GM19372 (cell line): ENCODE measurements at regions not wholly inside any gene's neighbourhood (a gene's known extent, or its start where the extent isn't known, plus 50 kb on each side); places are given as distances from the start of the nearest gene placed in this dataset.

Experiments used
- ATAC-seq: cut with Tn5 transposase; IDR thresholded peaks from one replicate; pipeline ENCODE4 v1.9.1; 2021; ENCODE audit warnings: mild to moderate bottlenecking, low read depth, moderate library complexity; ENCODE audit not compliant: unreplicated experiment

- no peak for ATAC-seq
These were observed 124.0 kb upstream of the PJA2 start for GRCh38 chr5:109533751-109534272.

DNA sequence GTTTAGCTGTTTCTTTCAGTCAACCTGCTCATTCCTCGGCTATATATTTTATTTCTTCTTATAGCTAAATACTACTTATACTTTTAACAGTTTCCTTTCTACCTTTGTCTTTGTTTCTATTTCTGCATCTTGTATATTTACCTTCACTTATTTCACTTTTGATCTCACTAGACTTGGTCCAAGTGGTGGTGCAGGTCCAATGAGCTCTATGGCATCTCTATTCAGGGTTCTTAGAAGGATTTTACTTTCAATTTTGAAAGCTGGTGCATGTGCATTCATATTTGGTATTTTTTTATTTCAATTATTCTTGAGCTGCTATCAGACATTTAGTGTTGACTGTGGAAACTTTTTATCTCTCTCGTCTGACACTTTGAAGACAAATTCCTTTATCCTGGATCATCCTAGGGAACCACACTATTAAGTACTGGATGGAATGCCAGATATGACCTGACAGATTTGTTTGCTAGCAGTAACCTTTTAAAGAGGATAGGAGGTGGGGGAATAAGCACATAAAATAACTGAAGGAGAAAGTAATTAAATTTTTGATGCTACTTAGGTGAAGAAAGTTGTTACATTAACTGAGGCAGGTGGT, 123.1 kb upstream of the PJA2 start:
- no peak for ATAC-seq

- no peak for ATAC-seq
These were observed 121.5 kb upstream of the PJA2 start for GRCh38 chr5:109531262-109531661.

DNA sequence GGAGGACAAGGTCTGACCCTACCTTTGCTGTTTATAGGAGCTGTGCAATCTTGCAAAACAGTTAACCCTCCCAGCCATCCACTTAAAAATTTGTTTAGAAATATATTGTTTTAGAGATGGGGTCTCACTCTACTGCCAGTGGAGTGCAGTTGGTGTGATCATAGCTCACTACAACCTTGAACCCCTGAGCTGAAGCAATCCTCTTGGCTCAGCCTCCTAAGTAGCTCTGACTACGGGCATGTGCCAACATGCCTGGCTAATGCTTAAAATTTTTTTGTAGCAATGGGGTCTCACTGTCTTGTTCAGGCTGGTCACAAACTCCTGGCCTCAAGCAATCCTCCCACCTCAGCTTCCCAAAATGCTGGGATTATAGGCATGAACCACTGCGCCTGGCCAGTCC, 120.2 kb upstream of the PJA2 start:
- no peak for ATAC-seq

GRCh38 chr5:109529520-109529919, 119.7 kb upstream of the PJA2 start:
- no peak for ATAC-seq

GRCh38 chr5:109524555-109524954, 114.8 kb upstream of the PJA2 start:
- no peak for ATAC-seq

GRCh38 chr5:109524026-109524425, 114.3 kb upstream of the PJA2 start:
- ATAC-seq = no peak

DNA sequence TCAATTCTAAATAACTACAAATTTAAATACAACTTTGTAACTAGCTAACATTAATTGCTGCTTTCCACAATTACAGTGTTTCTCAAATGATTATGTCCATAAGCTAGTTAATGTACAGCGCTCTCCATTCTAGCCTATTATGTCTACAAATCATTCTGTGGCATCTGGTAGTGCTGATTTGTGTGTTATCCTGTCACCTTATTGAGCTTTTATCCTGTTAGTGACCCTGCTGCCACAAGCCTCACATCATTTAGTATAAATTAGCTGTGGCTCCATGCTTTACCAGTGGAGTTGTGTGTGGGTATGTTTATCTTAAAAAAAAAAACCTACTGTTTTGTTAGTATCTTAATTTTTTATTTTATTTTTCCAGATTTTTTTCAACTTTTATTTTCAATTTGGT, 112.6 kb upstream of the PJA2 start:
- ATAC-seq = no peak

GRCh38 chr5:109519416-109519815, 109.6 kb upstream of the PJA2 start:
- no peak for ATAC-seq

DNA sequence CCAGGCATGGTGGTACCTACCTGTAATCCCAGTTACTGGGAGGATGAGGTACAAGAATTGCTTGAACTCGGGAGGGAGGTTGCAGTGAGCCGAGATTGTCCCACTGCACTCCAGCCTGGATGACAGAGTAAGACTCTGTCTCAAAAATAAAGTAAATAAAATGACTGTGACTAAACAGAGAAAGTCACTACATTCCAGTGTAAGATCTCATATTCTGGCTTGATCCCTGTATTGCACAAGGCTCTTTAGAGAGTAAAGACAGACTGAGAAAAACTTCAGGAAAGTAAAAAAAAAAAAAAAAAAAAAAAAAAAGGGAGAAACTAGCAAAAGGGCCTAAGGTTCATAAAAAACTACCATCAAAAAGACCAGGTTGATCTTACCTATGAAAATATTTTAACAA, 106.6 kb upstream of the PJA2 start:
- ATAC-seq = no peak

DNA sequence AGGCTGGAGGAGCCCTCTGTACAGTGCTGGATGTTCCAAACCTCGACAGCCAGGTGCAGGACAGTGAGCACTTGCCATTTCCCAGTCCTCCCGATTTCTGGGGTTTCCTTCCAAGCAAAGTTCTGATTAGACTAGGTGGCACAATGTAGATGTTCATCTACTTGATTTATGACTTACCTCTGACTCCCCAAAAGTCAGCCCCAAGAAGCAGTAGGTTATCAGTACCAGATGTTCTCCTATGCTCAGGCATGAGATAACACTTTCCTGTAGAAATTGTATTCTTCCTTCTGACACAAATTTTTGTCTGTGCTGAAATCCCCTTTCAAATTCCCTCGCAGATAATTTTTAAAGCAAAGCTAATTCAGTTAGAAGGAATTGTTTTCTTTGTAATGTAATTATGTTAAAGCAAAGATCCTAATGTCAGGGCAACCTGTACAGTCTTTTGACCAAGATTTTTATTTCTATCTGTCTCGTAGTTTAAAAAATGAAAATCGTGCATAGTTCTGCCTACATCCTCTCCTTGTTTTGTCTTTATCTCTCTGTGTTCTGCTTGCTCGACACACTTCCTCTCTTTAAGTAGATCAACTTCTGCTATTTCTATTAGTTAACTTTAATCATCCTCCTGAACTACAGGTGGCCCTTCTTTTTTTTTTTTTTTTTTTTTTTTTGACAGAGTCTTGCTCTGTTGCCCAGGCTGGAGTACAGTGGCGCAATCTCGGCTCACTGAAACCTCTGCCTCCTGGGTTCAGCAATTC, 102.4 kb upstream of the PJA2 start:
- no peak for ATAC-seq

DNA sequence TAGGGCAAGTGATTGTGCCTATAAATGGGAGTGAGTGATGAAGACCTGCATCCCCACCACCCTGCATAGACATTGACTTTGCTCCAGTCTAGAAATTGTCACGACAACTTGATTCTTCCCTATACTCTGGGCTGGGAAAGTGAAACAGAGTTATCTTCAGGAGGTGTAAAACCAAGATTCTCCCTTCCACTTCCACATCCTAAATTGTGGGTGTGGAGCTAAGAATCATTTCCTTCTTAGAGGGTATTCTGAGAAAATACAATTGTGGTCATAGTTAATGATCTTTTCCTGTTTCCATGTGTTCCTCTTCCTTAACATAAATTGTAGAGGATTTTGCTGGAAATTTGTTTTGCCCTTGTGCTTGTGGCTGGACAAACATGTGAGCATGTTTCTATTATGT, 96.8 kb upstream of the PJA2 start:
- ATAC-seq = no peak

GRCh38 chr5:109496112-109496511, 86.3 kb upstream of the PJA2 start:
- no peak for ATAC-seq

DNA sequence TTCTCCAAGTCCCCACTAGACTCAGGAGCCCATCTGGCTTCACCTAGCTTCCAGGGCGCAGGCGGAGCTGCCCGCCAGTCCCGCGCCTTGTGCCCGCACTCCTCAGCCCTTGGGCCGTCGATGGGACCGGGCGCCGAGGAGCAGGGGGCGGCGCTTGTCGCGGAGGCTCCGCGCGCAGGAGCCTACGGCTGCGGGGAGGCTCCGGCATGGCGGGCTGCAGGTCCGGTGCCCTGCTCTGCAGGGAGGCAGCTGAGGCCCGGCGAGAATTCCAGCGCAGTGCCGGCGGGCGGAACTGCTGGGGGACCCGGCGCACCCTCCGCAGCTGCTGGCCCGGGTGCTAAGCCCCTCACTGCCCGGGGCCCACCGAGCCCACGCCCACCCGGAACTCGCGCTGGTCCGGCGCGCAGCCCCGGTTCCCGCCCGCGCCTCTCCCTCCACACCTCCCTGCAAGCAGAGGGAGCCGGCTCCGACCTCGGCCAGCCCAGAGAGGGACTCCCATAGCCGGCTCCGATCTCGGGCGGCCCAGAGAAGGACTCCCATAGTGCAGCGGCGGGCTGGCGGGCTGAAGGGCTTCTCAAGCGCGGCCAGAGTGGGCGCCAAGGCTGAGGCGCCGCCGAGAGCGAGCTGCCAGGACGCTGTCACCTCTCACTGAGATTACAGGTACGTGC, 78.1 kb upstream of the PJA2 start:
- ATAC-seq = no peak

- ATAC-seq = no peak
These were observed 76.5 kb upstream of the PJA2 start for GRCh38 chr5:109486200-109486804.

DNA sequence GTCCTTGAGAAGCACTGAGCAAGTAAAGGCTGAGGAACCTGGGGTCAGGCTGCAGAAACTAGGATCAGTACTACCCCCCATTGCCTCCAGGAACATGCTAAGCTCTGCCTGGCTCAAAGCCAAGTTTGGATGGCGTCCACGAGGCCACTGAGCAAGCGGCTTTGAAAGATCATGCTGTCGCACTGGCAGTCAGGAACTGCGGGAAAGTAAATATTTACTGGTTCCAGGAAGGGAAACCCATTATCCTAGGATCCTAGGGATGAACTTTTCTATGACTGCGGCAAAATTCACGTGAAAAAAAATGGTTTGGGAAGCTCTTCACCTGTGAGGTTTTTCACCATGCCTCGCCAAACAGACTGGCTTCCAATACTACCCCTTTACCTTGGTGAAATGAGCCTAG, 75.3 kb upstream of the PJA2 start:
- no peak for ATAC-seq

DNA sequence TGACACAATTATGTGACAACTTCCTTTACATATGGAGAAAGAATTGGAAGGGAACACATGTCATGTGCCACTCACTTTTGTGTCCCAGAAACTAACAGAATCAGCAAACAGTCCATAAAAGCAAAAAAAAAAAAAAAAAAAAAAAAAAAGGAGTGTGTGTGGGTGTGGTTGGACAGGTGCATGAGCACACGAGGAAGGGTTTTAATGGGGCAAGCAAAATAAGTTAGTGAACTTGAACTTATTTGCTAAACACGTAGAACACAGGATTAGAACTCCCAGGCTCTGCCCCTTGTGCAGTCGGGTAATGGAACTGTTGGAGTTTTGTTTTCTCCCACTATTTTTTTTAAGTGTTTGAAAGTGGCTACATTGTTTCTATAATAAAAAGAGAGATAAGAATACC, 74.8 kb upstream of the PJA2 start:
- no peak for ATAC-seq

DNA sequence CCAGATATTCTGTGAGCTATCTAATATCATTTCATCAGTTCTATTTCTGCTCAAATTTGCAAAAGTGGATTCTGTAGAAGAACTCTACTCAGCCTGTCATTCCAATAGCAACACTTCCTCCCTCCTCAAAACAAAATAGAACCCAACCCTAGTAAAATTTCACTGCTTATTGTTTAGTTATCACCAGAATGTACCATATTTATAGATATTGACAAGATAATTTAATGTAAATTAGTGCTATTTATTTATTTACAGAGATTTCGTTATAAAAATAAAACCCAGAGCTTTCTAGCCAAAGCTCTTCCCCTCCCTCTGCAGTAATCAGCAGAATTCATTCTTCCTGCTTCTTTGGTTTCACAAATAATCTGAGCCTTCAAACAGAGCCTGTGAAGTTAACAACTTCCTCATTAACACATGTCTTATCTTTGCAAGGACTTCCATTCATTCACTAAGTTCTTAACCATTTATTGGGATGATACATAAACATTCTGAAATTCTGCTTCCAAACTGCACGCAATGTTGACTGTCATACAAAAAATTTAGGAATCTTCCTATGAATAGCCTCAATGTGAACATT, 73.7 kb upstream of the PJA2 start:
- ATAC-seq = no peak

DNA sequence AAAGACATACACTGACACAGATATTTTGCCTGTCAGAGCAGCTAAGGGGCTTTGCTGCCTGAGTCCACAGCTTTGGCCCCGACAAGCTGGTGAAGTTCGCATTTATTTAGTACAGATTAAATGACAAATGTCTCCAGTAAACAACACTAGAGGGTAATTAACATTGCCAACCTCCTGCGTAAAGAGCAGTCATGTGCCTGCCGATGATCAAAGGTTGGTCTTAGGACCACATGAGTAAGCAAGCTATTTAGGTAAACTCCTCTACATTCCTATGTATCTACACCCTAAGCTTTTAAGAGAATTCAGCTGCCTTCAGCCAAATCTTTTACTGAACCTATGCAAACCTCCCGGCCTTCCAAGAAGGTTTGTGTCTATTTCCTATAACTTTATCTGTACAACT, 73.0 kb upstream of the PJA2 start:
- no peak for ATAC-seq

DNA sequence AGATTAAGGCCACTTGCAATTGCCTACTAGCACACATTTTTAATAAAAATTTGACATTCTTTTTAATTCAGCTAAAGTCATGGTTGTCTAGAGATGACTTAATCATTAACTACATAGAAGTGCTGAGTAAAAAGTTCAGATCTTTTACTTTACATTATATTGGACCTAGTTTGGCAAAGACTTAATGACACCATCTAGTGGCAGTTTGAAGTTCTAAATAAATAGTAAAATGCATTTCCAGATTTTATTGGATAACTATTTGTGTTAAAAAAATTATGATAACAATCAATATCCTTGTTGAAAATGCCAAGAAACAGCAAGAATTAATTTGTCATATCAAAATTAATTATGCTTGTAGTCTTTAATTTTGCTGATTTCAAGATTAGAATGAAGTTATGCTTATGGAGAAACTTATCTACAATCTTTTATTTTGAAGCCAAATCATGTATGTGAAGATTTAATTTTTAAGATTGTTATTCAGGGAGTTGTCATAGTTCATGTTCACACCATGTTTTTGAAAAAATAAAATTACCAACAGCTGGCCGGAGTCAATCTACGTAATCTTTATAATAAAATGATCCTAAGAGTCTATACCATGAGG, 69.6 kb upstream of the PJA2 start:
- no peak for ATAC-seq

DNA sequence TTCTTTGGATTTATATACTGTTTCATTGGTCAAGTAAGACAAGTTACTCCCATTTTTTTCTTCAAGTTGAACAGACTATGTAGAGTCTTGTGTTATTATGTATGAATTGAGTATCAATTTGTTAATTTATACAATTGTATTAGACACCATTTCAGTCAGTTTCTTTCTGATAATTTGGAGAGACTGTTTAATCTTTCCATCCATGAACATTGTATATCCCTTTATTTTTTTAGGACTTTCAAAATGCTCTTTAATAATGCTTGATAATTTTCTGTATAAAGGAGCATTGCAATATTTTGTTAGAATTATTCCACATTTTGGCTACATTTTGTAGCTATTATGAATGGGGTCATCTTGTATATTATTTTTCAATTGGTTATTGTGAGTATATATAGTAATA, 69.1 kb upstream of the PJA2 start:
- ATAC-seq = no peak
